ENCODE measurements at regions not wholly inside any gene's neighbourhood (a gene's known extent, or its start where the extent isn't known, plus 50 kb on each side); places are given as distances from the start of the nearest gene placed in this dataset.
A peak's percentile ranks its signal among the peaks of the same experiment; 100 is the strongest.

- no peak overlapping the region for H2AK5ac ChIP-seq (ENCODE audit: low read length, severe bottlenecking)
- no peak overlapping the region for H3K14ac ChIP-seq (ENCODE audit: low read length in 2 of 2)
- H2BK15ac ChIP-seq (ENCODE audit: low read depth, poor library complexity, severe bottlenecking): no peak overlapping the region
- no peak overlapping the region for H2BK120ac ChIP-seq (ENCODE audit: low read depth, low read length)
- no peaks in the 10 kb centered on the region for H3K79me1 ChIP-seq (replicated peaks; ENCODE audit: low read length, poor library complexity, severe bottlenecking)
- no peak overlapping the region for H3K18ac ChIP-seq (ENCODE audit: low read depth in 1 of 2, low read length in 2 of 2)
- H3K4me2 ChIP-seq (ENCODE audit: low read length, poor library complexity, severe bottlenecking): no peak overlapping the region
- H3K4me1 ChIP-seq (ENCODE audit: control insufficient read depth, insufficient read depth, low read depth, low read length): peaks cover 3% of the 10 kb centered on the region
- H3K27me3 ChIP-seq (ENCODE audit: control insufficient read depth in 1 of 2, insufficient read depth in 1 of 2, low read length in 2 of 2): no peaks in the 10 kb centered on the region
- no peak overlapping the region for H3K9ac ChIP-seq (ENCODE audit: low read length)
- no peak overlapping the region for H3K4me3 ChIP-seq (ENCODE audit: insufficient read depth in 1 of 2, low read depth in 1 of 2, low read length in 2 of 2)
- H2BK5ac ChIP-seq (ENCODE audit: low read depth, low read length, poor library complexity, severe bottlenecking): no peak overlapping the region
- H2BK12ac ChIP-seq (ENCODE audit: low read length in 2 of 2): no peak overlapping the region
- H4K91ac ChIP-seq (ENCODE audit: low read length): no peak overlapping the region
- DNase-seq: no peak
- no peaks in the 10 kb centered on the region for H3K9me3 ChIP-seq (ENCODE audit: control insufficient read depth, low read length)
- H2AFZ ChIP-seq (ENCODE audit: low read depth, low read length): no peak overlapping the region
- H3K36me3 ChIP-seq (ENCODE audit: control insufficient read depth in 1 of 2, insufficient read depth in 2 of 2, low read depth in 1 of 2, low read length in 2 of 2): peaks cover 8 to 91% of the 10 kb centered on the region in 2 experiments
- no peak overlapping the region for H3K27ac ChIP-seq (ENCODE audit: low read length, poor library complexity, severe bottlenecking)
- no peak overlapping the region for H4K8ac ChIP-seq (ENCODE audit: low read length)
- H3K23ac ChIP-seq (ENCODE audit: low read length in 2 of 2): no peak overlapping the region
- no peak overlapping the region for H3K4ac ChIP-seq (ENCODE audit: low read depth in 1 of 2, low read length in 2 of 2)
- 66% methylated on average over 2 of the region's 4 CpGs for WGBS
Observed at GRCh38 chr14:95446470-95446869, 70.0 kb downstream of the SYNE3 start.

- Histone ChIP-seq H3K18ac (ENCODE audit: low read depth in 1 of 2, low read length in 2 of 2) (no peak overlapping the region), H3K27ac (ENCODE audit: low read length, poor library complexity, severe bottlenecking) (no peak overlapping the region), H2BK5ac (ENCODE audit: low read depth, low read length, poor library complexity, severe bottlenecking) (no peak overlapping the region), H3K79me1 (replicated peaks; ENCODE audit: low read length, poor library complexity, severe bottlenecking) (no peaks in the 10 kb centered on the region), H2AFZ (ENCODE audit: low read depth, low read length) (no peak overlapping the region), H3K4me2 (ENCODE audit: low read length, poor library complexity, severe bottlenecking) (no peak overlapping the region), H2AK5ac (ENCODE audit: low read length, severe bottlenecking) (no peak overlapping the region), H3K36me3 (ENCODE audit: control insufficient read depth in 1 of 2, insufficient read depth in 2 of 2, low read depth in 1 of 2, low read length in 2 of 2) (peaks cover 8 to 91% of the 10 kb centered on the region in 2 experiments), H3K4me1 (ENCODE audit: control insufficient read depth, insufficient read depth, low read depth, low read length) (peaks cover 9% of the 10 kb centered on the region), H3K4ac (ENCODE audit: low read depth in 1 of 2, low read length in 2 of 2) (no peak overlapping the region), H3K27me3 (ENCODE audit: control insufficient read depth in 1 of 2, insufficient read depth in 1 of 2, low read length in 2 of 2) (no peaks in the 10 kb centered on the region), H3K14ac (ENCODE audit: low read length in 2 of 2) (no peak overlapping the region), H2BK120ac (ENCODE audit: low read depth, low read length) (no peak overlapping the region), H2BK12ac (ENCODE audit: low read length in 2 of 2) (no peak overlapping the region), H2BK15ac (ENCODE audit: low read depth, poor library complexity, severe bottlenecking) (no peak overlapping the region), H3K4me3 (ENCODE audit: insufficient read depth in 1 of 2, low read depth in 1 of 2, low read length in 2 of 2) (no peak overlapping the region), H4K8ac (ENCODE audit: low read length) (no peak overlapping the region), H4K91ac (ENCODE audit: low read length) (no peak overlapping the region), H3K23ac (ENCODE audit: low read length in 2 of 2) (peak overlapping the region in 1 of 2 experiments; percentile 19), H3K9me3 (ENCODE audit: control insufficient read depth, low read length) (no peaks in the 10 kb centered on the region), H3K9ac (ENCODE audit: low read length) (no peak overlapping the region)
- WGBS: 86% methylated on average over 6 of the region's 6 CpGs
- DNase-seq: no peak
Observed at GRCh38 chr14:95445676-95446075, 70.8 kb downstream of the SYNE3 start.

- no peak overlapping the region for H3K18ac ChIP-seq (ENCODE audit: low read depth in 1 of 2, low read length in 2 of 2)
- no peak overlapping the region for H2BK120ac ChIP-seq (ENCODE audit: low read depth, low read length)
- H3K9me3 ChIP-seq (ENCODE audit: control insufficient read depth, low read length): no peaks in the 10 kb centered on the region
- no peak overlapping the region for H3K4me2 ChIP-seq (ENCODE audit: low read length, poor library complexity, severe bottlenecking)
- H2AK5ac ChIP-seq (ENCODE audit: low read length, severe bottlenecking): no peak overlapping the region
- H3K27me3 ChIP-seq (ENCODE audit: control insufficient read depth in 1 of 2, insufficient read depth in 1 of 2, low read length in 2 of 2): no peaks in the 10 kb centered on the region
- H2BK12ac ChIP-seq (ENCODE audit: low read length in 2 of 2): no peak overlapping the region
- no peak overlapping the region for H3K9ac ChIP-seq (ENCODE audit: low read length)
- H3K4me1 ChIP-seq (ENCODE audit: control insufficient read depth, insufficient read depth, low read depth, low read length): peaks cover 9% of the 10 kb centered on the region
- no peak overlapping the region for H3K23ac ChIP-seq (ENCODE audit: low read length in 2 of 2)
- no peak overlapping the region for H4K8ac ChIP-seq (ENCODE audit: low read length)
- H3K4ac ChIP-seq (ENCODE audit: low read depth in 1 of 2, low read length in 2 of 2): no peak overlapping the region
- H3K4me3 ChIP-seq (ENCODE audit: insufficient read depth in 1 of 2, low read depth in 1 of 2, low read length in 2 of 2): no peak overlapping the region
- H2AFZ ChIP-seq (ENCODE audit: low read depth, low read length): no peak overlapping the region
- no peaks in the 10 kb centered on the region for H3K79me1 ChIP-seq (replicated peaks; ENCODE audit: low read length, poor library complexity, severe bottlenecking)
- H2BK5ac ChIP-seq (ENCODE audit: low read depth, low read length, poor library complexity, severe bottlenecking): no peak overlapping the region
- peaks cover 8 to 91% of the 10 kb centered on the region in 2 experiments for H3K36me3 ChIP-seq (ENCODE audit: control insufficient read depth in 1 of 2, insufficient read depth in 2 of 2, low read depth in 1 of 2, low read length in 2 of 2)
- H3K14ac ChIP-seq (ENCODE audit: low read length in 2 of 2): no peak overlapping the region
- no peak overlapping the region for H2BK15ac ChIP-seq (ENCODE audit: low read depth, poor library complexity, severe bottlenecking)
- H3K27ac ChIP-seq (ENCODE audit: low read length, poor library complexity, severe bottlenecking): no peak overlapping the region
- 47% methylated on average over 3 of the region's 3 CpGs for WGBS
- no peak for DNase-seq
- H4K91ac ChIP-seq (ENCODE audit: low read length): no peak overlapping the region
Observed at GRCh38 chr14:95445161-95445560, 71.3 kb downstream of the SYNE3 start.

- peaks cover 9% of the 10 kb centered on the region for H3K4me1 ChIP-seq (ENCODE audit: control insufficient read depth, insufficient read depth, low read depth, low read length)
- no peak overlapping the region for H2BK5ac ChIP-seq (ENCODE audit: low read depth, low read length, poor library complexity, severe bottlenecking)
- no peak overlapping the region for H2AFZ ChIP-seq (ENCODE audit: low read depth, low read length)
- DNase-seq: no peak
- H2BK15ac ChIP-seq (ENCODE audit: low read depth, poor library complexity, severe bottlenecking): no peak overlapping the region
- H3K36me3 ChIP-seq (ENCODE audit: control insufficient read depth in 1 of 2, insufficient read depth in 2 of 2, low read depth in 1 of 2, low read length in 2 of 2): peaks cover 2 to 92% of the 10 kb centered on the region in 2 experiments
- H3K9ac ChIP-seq (ENCODE audit: low read length): no peak overlapping the region
- H3K4ac ChIP-seq (ENCODE audit: low read depth in 1 of 2, low read length in 2 of 2): no peak overlapping the region
- no peak overlapping the region for H4K8ac ChIP-seq (ENCODE audit: low read length)
- H3K14ac ChIP-seq (ENCODE audit: low read length in 2 of 2): no peak overlapping the region
- H4K91ac ChIP-seq (ENCODE audit: low read length): no peak overlapping the region
- H2AK5ac ChIP-seq (ENCODE audit: low read length, severe bottlenecking): no peak overlapping the region
- H3K4me3 ChIP-seq (ENCODE audit: insufficient read depth in 1 of 2, low read depth in 1 of 2, low read length in 2 of 2): no peak overlapping the region
- H2BK120ac ChIP-seq (ENCODE audit: low read depth, low read length): no peak overlapping the region
- no peak overlapping the region for H3K27ac ChIP-seq (ENCODE audit: low read length, poor library complexity, severe bottlenecking)
- H3K27me3 ChIP-seq (ENCODE audit: control insufficient read depth in 1 of 2, insufficient read depth in 1 of 2, low read length in 2 of 2): no peaks in the 10 kb centered on the region
- no peaks in the 10 kb centered on the region for H3K9me3 ChIP-seq (ENCODE audit: control insufficient read depth, low read length)
- no peak overlapping the region for H3K23ac ChIP-seq (ENCODE audit: low read length in 2 of 2)
- 83% methylated on average over 16 of the region's 16 CpGs for WGBS
- no peak overlapping the region for H3K4me2 ChIP-seq (ENCODE audit: low read length, poor library complexity, severe bottlenecking)
- H3K79me1 ChIP-seq (replicated peaks; ENCODE audit: low read length, poor library complexity, severe bottlenecking): no peaks in the 10 kb centered on the region
- no peak overlapping the region for H2BK12ac ChIP-seq (ENCODE audit: low read length in 2 of 2)
- no peak overlapping the region for H3K18ac ChIP-seq (ENCODE audit: low read depth in 1 of 2, low read length in 2 of 2)
Observed at GRCh38 chr14:95444132-95445129, 72.0 kb downstream of the SYNE3 start.
